GM19468 (cell line): ENCODE measurements at regions not wholly inside any gene's neighbourhood (a gene's known extent, or its start where the extent isn't known, plus 50 kb on each side); places are given as distances from the start of the nearest gene placed in this dataset.
"Not testable (repeated sequence)": the region's sequence is repeated elsewhere in the genome, so short reads cannot be mapped to it uniquely, and the experiment has no call there.

Source experiments
- ATAC-seq: cut with Tn5 transposase; IDR thresholded peaks from one replicate; pipeline ENCODE4 v1.9.1; 2021; ENCODE audit warnings: mild to moderate bottlenecking, moderate library complexity, moderate number of reproducible peaks; ENCODE audit not compliant: unreplicated experiment; ENCODE audit errors: extremely low read depth

- no peak for ATAC-seq
These were observed 849.0 kb downstream of the DTWD2 start for GRCh38 chr5:118139361-118139760.

GRCh38 chr5:118126159-118126558, 862.2 kb downstream of the DTWD2 start:
- ATAC-seq, result no peak

- ATAC-seq, result no peak
These were observed 862.7 kb downstream of the DTWD2 start for GRCh38 chr5:118125687-118126086.

- no peak for ATAC-seq
These were observed 867.1 kb downstream of the DTWD2 start for GRCh38 chr5:118121258-118121657.

- ATAC-seq, result no peak
These were observed 872.6 kb downstream of the DTWD2 start for GRCh38 chr5:118115791-118116190.

GRCh38 chr5:118111956-118112355, 876.4 kb downstream of the DTWD2 start:
- no peak for ATAC-seq

- not testable (repeated sequence) for ATAC-seq
These were observed 881.1 kb downstream of the DTWD2 start for GRCh38 chr5:118107246-118107645.

- no peak for ATAC-seq
These were observed 889.6 kb downstream of the DTWD2 start for GRCh38 chr5:118098716-118099115.

- no peak for ATAC-seq
These were observed 893.2 kb downstream of the DTWD2 start for GRCh38 chr5:118095115-118095514.

- ATAC-seq, result no peak
These were observed 899.9 kb downstream of the DTWD2 start for GRCh38 chr5:118088448-118088847.

- ATAC-seq, result no peak
These were observed 911.9 kb downstream of the DTWD2 start for GRCh38 chr5:118076490-118076889.

- ATAC-seq, result no peak
These were observed 918.3 kb downstream of the DTWD2 start for GRCh38 chr5:118070041-118070440.

GRCh38 chr5:118069452-118069851, 918.9 kb downstream of the DTWD2 start:
- no peak for ATAC-seq

GRCh38 chr5:118068886-118069285, 919.5 kb downstream of the DTWD2 start:
- no peak for ATAC-seq

GRCh38 chr5:118063836-118064235, 924.5 kb downstream of the DTWD2 start:
- not testable (repeated sequence) for ATAC-seq

- no peak for ATAC-seq
These were observed 927.5 kb downstream of the DTWD2 start for GRCh38 chr5:118060833-118061232.

GRCh38 chr5:118052503-118052902, 935.8 kb downstream of the DTWD2 start:
- ATAC-seq, result no peak

- no peak for ATAC-seq
These were observed 944.2 kb downstream of the DTWD2 start for GRCh38 chr5:118044169-118044568.

- ATAC-seq, result no peak
These were observed 944.8 kb downstream of the DTWD2 start for GRCh38 chr5:118043531-118043930.

- no peak for ATAC-seq
These were observed 946.3 kb downstream of the DTWD2 start for GRCh38 chr5:118042076-118042475.

- no peak for ATAC-seq
These were observed 947.9 kb downstream of the DTWD2 start for GRCh38 chr5:118040496-118040895.

GRCh38 chr5:118033686-118034338, 954.5 kb downstream of the DTWD2 start:
- no peak for ATAC-seq
